K562 (cell line): ENCODE measurements at regions not wholly inside any gene's neighbourhood (a gene's known extent, or its start where the extent isn't known, plus 50 kb on each side); places are given as distances from the start of the nearest gene placed in this dataset.

Source experiments
- ATAC-seq: fragments of 200-7000 bp; cut with Tn5 transposase; 3 replicates; pipeline ENCODE4 v1.9.1; 2020; ENCODE audit warnings: moderate library complexity
- BruUV-seq: library from RNA; stranded (reverse); fragments of 400-500 nt; replicated peaks from 2 replicates; lab custom pipeline; 2021; lab: Mats Ljungman, UMichigan
- CTCF ChIA-PET: fragments of 300-600 bp; formaldehyde crosslinking; extraction: SDS; loops from one replicate; lab custom pipeline; 2021; ENCODE audit warnings: low intra/inter-chr PET ratio; lab: Yijun Ruan, JAX
- POLR2A ChIA-PET: fragments of 300-600, 350-650 bp; sonication (Branson Sonifier 250); formaldehyde crosslinking; extraction: SDS; loops from one replicate; lab custom pipeline; 2021; ENCODE audit warnings: antibody characterized with exemption, inconsistent platforms; lab: Yijun Ruan, JAX
- DNase-seq, 4 experiments: peaks; one replicate each; pipeline versions ENCODE4 v3.0.0 to v3.0.0-alpha.2; 2011 to 2018; ENCODE audit warnings: low spot score in 3 of 4, mixed read lengths in 3 of 4; ENCODE audit errors: extremely low read depth in 1 of 4
- FAIRE-seq: peaks from 2 replicates; lab custom pipeline; 2011; peaks lifted over from hg19 to GRCh38; lab: Jason Lieb, UNC
- H2AFZ ChIP-seq: 2 replicates; pipeline ENCODE4 v1.6.0; 2011; ENCODE audit warnings: low read depth, low read length, control low read depth, inconsistent platforms
- H3K27ac ChIP-seq: fragments of 200-600 bp; 3 replicates; pipeline ENCODE4 v1.8.0; 2011; ENCODE audit warnings: low read depth, mild to moderate bottlenecking, control low read depth, inconsistent platforms, low read length, moderate library complexity, mixed read lengths; ENCODE audit errors: extremely low read depth
- H3K27me3 ChIP-seq, 2 experiments: fragments of 300-600 bp in 1 of 2; 2 replicates in 1 of 2; 3 replicates in 1 of 2; pipeline versions ENCODE4 v1.6.0 to v1.8.0; 2011; ENCODE audit warnings: inconsistent platforms in 2 of 2, low read length in 2 of 2, mild to moderate bottlenecking in 1 of 2, mixed read lengths in 1 of 2, moderate library complexity in 1 of 2; ENCODE audit not compliant: control insufficient read depth in 2 of 2, insufficient read depth in 2 of 2
- H3K36me3 ChIP-seq: fragments of 300-600 bp; 3 replicates; pipeline ENCODE4 v1.8.0; 2011; ENCODE audit warnings: mild to moderate bottlenecking, low read length, inconsistent platforms; ENCODE audit not compliant: control insufficient read depth, insufficient read depth
- H3K4me1 ChIP-seq, 2 experiments: fragments of 200-600 bp in 1 of 2; replicated peaks in 1 of 2; 2 replicates in 1 of 2; 3 replicates in 1 of 2; pipeline versions ENCODE4 v1.5.1 to v1.8.0; 2011; ENCODE audit warnings: inconsistent platforms in 2 of 2, low read length in 2 of 2, mild to moderate bottlenecking in 1 of 2, mixed read lengths in 1 of 2, moderate library complexity in 1 of 2; ENCODE audit not compliant: control insufficient read depth in 2 of 2, insufficient read depth in 2 of 2
- H3K4me2 ChIP-seq: 2 replicates; pipeline ENCODE4 v1.6.1; 2011; ENCODE audit warnings: low read length, control low read depth, inconsistent platforms, mixed read lengths; ENCODE audit not compliant: insufficient read depth
- H3K4me3 ChIP-seq: fragments of 200-600 bp; sonication (generic), shearing (Covaris generic); 2 replicates; pipeline ENCODE4 v1.5.1; 2016; ENCODE audit warnings: control low read depth, inconsistent platforms
- H3K79me2 ChIP-seq: fragments of 200-600 bp; 3 replicates; pipeline ENCODE4 v1.8.0; 2011; ENCODE audit warnings: low read length, inconsistent platforms; ENCODE audit not compliant: control insufficient read depth, insufficient read depth
- H3K9ac ChIP-seq, 2 experiments: 2 replicates each; pipeline versions ENCODE4 v1.6.0 to v1.6.1; 2011; ENCODE audit warnings: low read depth in 2 of 2, low read length in 2 of 2, control low read depth in 1 of 2, inconsistent platforms in 1 of 2, mild to moderate bottlenecking in 1 of 2, mixed read lengths in 1 of 2; ENCODE audit not compliant: insufficient read depth in 1 of 2
- H3K9me1 ChIP-seq: one replicate; pipeline ENCODE4 v1.6.0; 2011; ENCODE audit warnings: inconsistent platforms, mild to moderate bottlenecking, low read length, moderate library complexity; ENCODE audit not compliant: control insufficient read depth, insufficient read depth
- H3K9me3 ChIP-seq: replicated peaks from 2 replicates; pipeline ENCODE4 v1.5.1; 2011; ENCODE audit warnings: low read depth, low read length, inconsistent platforms; ENCODE audit not compliant: control insufficient read depth, insufficient read depth
- H4K20me1 ChIP-seq: replicated peaks from 2 replicates; pipeline ENCODE4 v1.6.1; 2011; ENCODE audit warnings: low read length, inconsistent platforms, mixed read lengths; ENCODE audit not compliant: control insufficient read depth, insufficient read depth
- ARID1B ChIP-seq: fragments of 450-650 bp; IDR thresholded peaks from 2 replicates; pipeline ENCODE4 v1.6.1; 2016; ENCODE audit warnings: antibody characterized with exemption, mild to moderate bottlenecking, inconsistent platforms
- CBFA2T2 ChIP-seq: fragments of 450-650 bp; conservative IDR thresholded peaks from 2 replicates; pipeline ENCODE4 v1.6.1; 2017; ENCODE audit warnings: mild to moderate bottlenecking
- CBFA2T3 ChIP-seq: fragments of 450-650 bp; IDR thresholded peaks from 2 replicates; pipeline ENCODE4 v1.6.1; 2017
- CEBPG ChIP-seq, 3 experiments: fragments of 200-800 bp in 1 of 3; sonication (Bioruptor generic) in 1 of 3; sonication (generic) in 1 of 3; formaldehyde crosslinking in 1 of 3; IDR thresholded peaks in 2 of 3; conservative IDR thresholded peaks in 1 of 3; 2 replicates each; pipeline versions ENCODE4 v1.6.1 to v1.8.0; 2016 to 2022; ENCODE audit warnings: missing compliant biosample characterization in 2 of 3, missing genetic modification characterization in 2 of 3, mild to moderate bottlenecking in 1 of 3, missing genetic modification reagents in 1 of 3
- ESRRB ChIP-seq: fragments of 250-450 bp; sonication (Bioruptor Pico); IDR thresholded peaks from 2 replicates; pipeline ENCODE4 v1.5.0; 2020; ENCODE audit warnings: mild to moderate bottlenecking, moderate library complexity, borderline replicate concordance
- FOXA1 ChIP-seq: fragments of 450-650 bp; IDR thresholded peaks from 2 replicates; pipeline ENCODE4 v1.6.1; 2016; ENCODE audit warnings: mild to moderate bottlenecking, borderline replicate concordance
- JUND ChIP-seq, 2 experiments: IDR thresholded peaks; 2 replicates in 1 of 2; 3 replicates in 1 of 2; pipeline ENCODE4 v1.6.1; 2011; ENCODE audit warnings: borderline replicate concordance in 2 of 2, low read depth in 2 of 2, low read length in 2 of 2, improper control_type of control experiment in 1 of 2, missing biosample characterization in 1 of 2, missing genetic modification characterization in 1 of 2, missing genetic modification reagents in 1 of 2
- KLF10 ChIP-seq: fragments of 250-450 bp; sonication (Bioruptor Pico); IDR thresholded peaks from 2 replicates; pipeline ENCODE4 v1.6.1; 2021; ENCODE audit warnings: matching md5 sums
- MEIS2 ChIP-seq: fragments of 450-650 bp; IDR thresholded peaks from 2 replicates; pipeline ENCODE4 v1.6.1; 2014; ENCODE audit warnings: mild to moderate bottlenecking; ENCODE audit not compliant: partially characterized antibody
- NFIC ChIP-seq: fragments of 450-650 bp; IDR thresholded peaks from 2 replicates; pipeline ENCODE4 v1.6.1; 2017; ENCODE audit warnings: mild to moderate bottlenecking, inconsistent platforms
- PKNOX1 ChIP-seq: fragments of 450-650 bp; IDR thresholded peaks from 2 replicates; pipeline ENCODE4 v1.6.1; 2016
- THRA ChIP-seq: fragments of 450-650 bp; IDR thresholded peaks from 2 replicates; pipeline ENCODE4 v1.6.1; 2017; ENCODE audit warnings: mild to moderate bottlenecking, moderate library complexity
- ZFP36 ChIP-seq: fragments of 150-350 bp; IDR thresholded peaks from 2 replicates; pipeline ENCODE4 v1.6.1; 2018; ENCODE audit warnings: low read length, low read depth; ENCODE audit not compliant: partially characterized antibody
- ZNF174 ChIP-seq: fragments of 250-450 bp; sonication (Bioruptor Pico); IDR thresholded peaks from 2 replicates; pipeline ENCODE4 v1.4.0; 2020; ENCODE audit warnings: mild to moderate bottlenecking
- ZNF436 ChIP-seq: fragments of 250-450, 450-650 bp; sonication (Bioruptor Pico); formaldehyde crosslinking; IDR thresholded peaks from 2 replicates; pipeline ENCODE4 v1.7.0; 2020; ENCODE audit warnings: mild to moderate bottlenecking
- ZNF778 ChIP-seq: fragments of 450-650 bp; formaldehyde crosslinking; IDR thresholded peaks from 2 replicates; pipeline ENCODE4 v1.4.0; 2020; ENCODE audit warnings: mild to moderate bottlenecking, moderate library complexity
- ZZZ3 ChIP-seq: fragments of 450-650 bp; IDR thresholded peaks from 2 replicates; pipeline ENCODE4 v1.6.1; 2016; ENCODE audit warnings: antibody characterized with exemption, mild to moderate bottlenecking, moderate library complexity
- WGBS: fragments of 100-300 bp; shearing (Covaris generic); methylation state at CpG from one replicate; pipeline ENCODE4 v1.1.6; 2016; ENCODE audit warnings: low coverage, mixed read lengths; ENCODE audit not compliant: insufficient coverage; ENCODE audit errors: missing lambda C conversion rate; 5-methylcytosine and 5-hydroxymethylcytosine counted together
- in situ Hi-C: fragments of 300-500 bp; cut with MboI; formaldehyde crosslinking; loops from 4 replicates; pipeline ENCODE4 v1.15.0; 2018; ENCODE audit warnings: inconsistent platforms, mixed read lengths
- intact Hi-C: fragments of 100-400 bp; cut with micrococcal nuclease; formaldehyde crosslinking; loops from 2 replicates; pipeline ENCODE4 v1.14.2; 2022
- TF ChIP-seq, protein P1 (sequence below), 2 experiments: fragments of 450-650 bp in 1 of 2; sonication (generic) in 1 of 2; formaldehyde crosslinking in 1 of 2; IDR thresholded peaks in 1 of 2; conservative IDR thresholded peaks in 1 of 2; 2 replicates each; pipeline versions ENCODE4 v1.6.1 to v1.8.1; 2016 to 2023; ENCODE audit warnings: mild to moderate bottlenecking in 2 of 2, moderate library complexity in 2 of 2, inconsistent platforms in 1 of 2, missing genetic modification reagents in 1 of 2
- TF ChIP-seq, protein P2 (sequence below): sonication (generic); formaldehyde crosslinking; IDR thresholded peaks from 2 replicates; pipeline ENCODE4 v1.8.0; 2022; ENCODE audit warnings: missing genetic modification reagents, mild to moderate bottlenecking, moderate library complexity, borderline replicate concordance

- CTCF ChIA-PET, result no interaction called here
- H3K4me3 ChIP-seq, result no peak overlapping the region
- no peaks in the 10 kb centered on the region for H3K9me1 ChIP-seq
- H4K20me1 ChIP-seq, result no peaks in the 10 kb centered on the region
- H3K4me1 ChIP-seq, result peaks cover 0 to 14% of the 10 kb centered on the region in 2 experiments; a peak in 4 of 5 replicates
- FAIRE-seq, result peak; percentile 32
- no peak overlapping the region for H3K9ac ChIP-seq
- peak in 2 of 4 experiments; percentile 29 to 64 for DNase-seq
- WGBS, result 0% methylated on average over 3 of the region's 3 CpGs
- no peaks in the 10 kb centered on the region for H3K9me3 ChIP-seq
- no peak overlapping the region for H3K27ac ChIP-seq
- no peaks in the 10 kb centered on the region for H3K27me3 ChIP-seq
- intact Hi-C loops, result loop anchor here (5.0 kb wide), 1 partner anchor 55 kb away; no protein-coding TSS in a partner anchor
- BruUV-seq, result no TSS peak
- no peak overlapping the region for H3K4me2 ChIP-seq
- no peak overlapping the region for H2AFZ ChIP-seq
- H3K79me2 ChIP-seq, result peaks cover 63% of the 10 kb centered on the region
- in situ Hi-C loops, result no loop called here
- POLR2A ChIA-PET, result interaction anchor here (1.2 kb wide), 1 partner anchor 68 kb away, joined by 3 read pairs; no protein-coding TSS in a partner anchor
- peak; percentile 78 for ATAC-seq
- no peaks in the 10 kb centered on the region; the same call in 2 of the 3 replicates for H3K36me3 ChIP-seq
- TF ChIP-seq ZZZ3 (no peak), CBFA2T2 (peak; percentile 38), ZNF174 (CRISPR knock-in tag) (no peak), CBFA2T3 (peak; percentile 70), ZNF778 (no peak), ESRRB (CRISPR knock-in tag) (no peak), FOXA1 (no peak), MEIS2 (peak; percentile 82), PKNOX1 (peak; percentile 49; the same call in 1 of the 2 replicates), JUND (IDR thresholded peaks at IDR 0.05; ENCODE audit: borderline replicate concordance, low read depth, low read length) (peak; percentile 39; the same call in 1 of the 2 replicates), JUND (tag; IDR thresholded peaks at IDR 0.05; ENCODE audit: borderline replicate concordance, low read depth, low read length) (peak; percentile 55; the same call in 1 of the 3 replicates), ZNF436 (CRISPR knock-in tag) (no peak), CEBPG (CRISPR knock-in tag; IDR thresholded peaks at IDR 0.05) (no peak), CEBPG (tag; conservative IDR thresholded peaks at IDR 0.05 in 1 of 2, IDR thresholded peaks at IDR 0.05 in 1 of 2) (no peak), NFIC (no peak), THRA (no peak), ARID1B (peak; percentile 43), ZFP36 (no peak), KLF10 (CRISPR knock-in tag) (no peak)
- TF ChIP-seq, protein P1, sequence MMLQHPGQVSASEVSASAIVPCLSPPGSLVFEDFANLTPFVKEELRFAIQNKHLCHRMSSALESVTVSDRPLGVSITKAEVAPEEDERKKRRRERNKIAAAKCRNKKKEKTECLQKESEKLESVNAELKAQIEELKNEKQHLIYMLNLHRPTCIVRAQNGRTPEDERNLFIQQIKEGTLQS (IDR thresholded peaks at IDR 0.05), result 0 out of 2 replicates have a peak, but pooled peaks have one; percentile 26
- TF ChIP-seq, protein P1 (CRISPR knock-in tag; conservative IDR thresholded peaks at IDR 0.05), result no peak
- TF ChIP-seq, protein P2, sequence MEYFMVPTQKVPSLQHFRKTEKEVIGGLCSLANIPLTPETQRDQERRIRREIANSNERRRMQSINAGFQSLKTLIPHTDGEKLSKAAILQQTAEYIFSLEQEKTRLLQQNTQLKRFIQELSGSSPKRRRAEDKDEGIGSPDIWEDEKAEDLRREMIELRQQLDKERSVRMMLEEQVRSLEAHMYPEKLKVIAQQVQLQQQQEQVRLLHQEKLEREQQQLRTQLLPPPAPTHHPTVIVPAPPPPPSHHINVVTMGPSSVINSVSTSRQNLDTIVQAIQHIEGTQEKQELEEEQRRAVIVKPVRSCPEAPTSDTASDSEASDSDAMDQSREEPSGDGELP (CRISPR knock-in tag), result no peak
These were observed 681.4 kb downstream of the MCTP2 start for GRCh38 chr15:94912760-94913159.
